AG04449 (cell line): ENCODE measurements at regions not wholly inside any gene's neighbourhood (a gene's known extent, or its start where the extent isn't known, plus 50 kb on each side); places are given as distances from the start of the nearest gene placed in this dataset.

Experiments used
- CTCF ChIA-PET: fragments of 350-600 bp; formaldehyde crosslinking; extraction: SDS; loops from one replicate; lab custom pipeline; 2021; ENCODE audit warnings: antibody characterized with exemption; lab: Yijun Ruan, JAX
- POLR2A ChIA-PET: fragments of 400-600, 350-600 bp; formaldehyde crosslinking; extraction: SDS; loops from one replicate; lab custom pipeline; 2020; ENCODE audit warnings: antibody characterized with exemption, inconsistent platforms; lab: Yijun Ruan, JAX
- DNase-seq: peaks from one replicate; pipeline ENCODE4 v3.0.0-alpha.2; 2010; ENCODE audit warnings: low read depth, low spot score
- H3K4me3 ChIP-seq: 2 replicates; pipeline ENCODE4 v1.5.1; 2011; ENCODE audit warnings: low read depth, mild to moderate bottlenecking, control low read depth, low read length
- TF ChIP-seq, protein P1 (sequence below): IDR thresholded peaks from one replicate; pipeline ENCODE4 v1.5.1; 2011; ENCODE audit warnings: mild to moderate bottlenecking, moderate library complexity, low read length, control low read depth, inconsistent platforms; ENCODE audit not compliant: insufficient read depth; ENCODE audit errors: missing control alignments

DNA sequence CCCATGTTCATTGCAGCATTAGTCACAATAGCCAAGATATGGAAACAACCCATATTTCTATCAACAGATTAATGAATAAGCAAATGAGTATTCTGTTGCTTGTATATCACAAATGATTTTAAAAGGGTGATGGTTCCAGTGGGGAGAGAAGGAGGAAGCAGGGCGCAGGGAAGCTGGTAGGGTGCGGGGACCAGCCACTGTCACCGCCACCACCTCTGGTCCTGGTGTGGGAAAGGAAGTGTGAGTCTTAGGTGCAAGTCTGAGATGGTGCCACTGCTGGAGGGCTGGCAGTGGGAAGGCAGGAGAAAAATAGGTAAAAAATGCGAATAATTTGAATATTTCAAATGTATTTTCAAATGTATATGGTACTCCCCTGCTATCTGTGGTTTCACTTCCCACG lies 286.8 kb upstream of the DDX53 start:
- CTCF ChIA-PET = no interaction called here
- POLR2A ChIA-PET = no interaction called here
- no peak overlapping the region for H3K4me3 ChIP-seq
- TF ChIP-seq, protein P1, sequence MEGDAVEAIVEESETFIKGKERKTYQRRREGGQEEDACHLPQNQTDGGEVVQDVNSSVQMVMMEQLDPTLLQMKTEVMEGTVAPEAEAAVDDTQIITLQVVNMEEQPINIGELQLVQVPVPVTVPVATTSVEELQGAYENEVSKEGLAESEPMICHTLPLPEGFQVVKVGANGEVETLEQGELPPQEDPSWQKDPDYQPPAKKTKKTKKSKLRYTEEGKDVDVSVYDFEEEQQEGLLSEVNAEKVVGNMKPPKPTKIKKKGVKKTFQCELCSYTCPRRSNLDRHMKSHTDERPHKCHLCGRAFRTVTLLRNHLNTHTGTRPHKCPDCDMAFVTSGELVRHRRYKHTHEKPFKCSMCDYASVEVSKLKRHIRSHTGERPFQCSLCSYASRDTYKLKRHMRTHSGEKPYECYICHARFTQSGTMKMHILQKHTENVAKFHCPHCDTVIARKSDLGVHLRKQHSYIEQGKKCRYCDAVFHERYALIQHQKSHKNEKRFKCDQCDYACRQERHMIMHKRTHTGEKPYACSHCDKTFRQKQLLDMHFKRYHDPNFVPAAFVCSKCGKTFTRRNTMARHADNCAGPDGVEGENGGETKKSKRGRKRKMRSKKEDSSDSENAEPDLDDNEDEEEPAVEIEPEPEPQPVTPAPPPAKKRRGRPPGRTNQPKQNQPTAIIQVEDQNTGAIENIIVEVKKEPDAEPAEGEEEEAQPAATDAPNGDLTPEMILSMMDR = no peak
- DNase-seq = no peak

DNA sequence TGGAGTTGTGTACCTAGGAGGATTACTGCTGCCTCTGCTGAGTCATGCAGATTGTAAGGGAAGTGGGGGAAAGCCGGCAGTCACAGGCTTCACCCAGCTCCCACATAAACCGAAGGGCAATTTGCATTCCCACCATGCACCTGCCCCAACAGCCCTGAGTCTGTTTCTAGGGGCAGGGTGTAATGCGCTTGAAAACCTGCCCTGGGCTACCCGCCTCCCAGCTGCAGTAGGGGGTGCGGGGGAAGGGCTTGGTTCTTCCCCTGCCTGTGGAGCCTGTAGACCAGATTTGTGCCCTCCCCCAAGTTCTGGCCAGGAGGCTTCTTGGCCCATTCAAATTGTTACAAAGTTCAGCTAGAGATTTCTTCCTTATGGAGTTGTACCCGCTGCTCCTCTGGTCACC lies 269.2 kb upstream of the DDX53 start:
- no peak overlapping the region for H3K4me3 ChIP-seq
- ChIA-PET POLR2A (no interaction called here), CTCF (interaction anchor here (1.4 kb wide), 1 partner anchor 18 kb away, joined by 4 read pairs; no protein-coding TSS in a partner anchor)
- DNase-seq = no peak
- TF ChIP-seq, protein P1 = no peak

DNA sequence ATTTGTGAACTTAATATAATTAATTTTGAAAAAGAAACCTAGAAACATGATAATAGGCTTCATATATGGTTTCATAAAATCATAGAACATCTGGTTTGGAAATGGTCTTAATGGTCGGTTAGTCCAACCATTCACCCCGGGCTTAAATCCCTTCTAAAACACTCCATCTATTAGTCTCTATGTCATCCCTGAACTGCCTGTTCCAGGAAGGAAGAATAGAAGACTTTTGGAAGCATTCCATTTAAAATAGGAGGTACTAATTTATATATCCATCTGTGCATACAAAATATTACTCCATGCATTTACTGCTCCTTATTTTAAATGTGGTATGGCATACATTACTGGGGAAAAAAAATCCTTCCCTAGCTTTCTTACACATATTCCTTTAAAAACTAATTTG lies 262.2 kb upstream of the DDX53 start:
- DNase-seq = no peak
- no peak overlapping the region for H3K4me3 ChIP-seq
- TF ChIP-seq, protein P1 = no peak
- CTCF ChIA-PET = interaction anchor here (1.1 kb wide), 1 partner anchor 11 kb away, joined by 4 read pairs; no protein-coding TSS in a partner anchor
- POLR2A ChIA-PET = no interaction called here

GRCh38 chrX:22739276-22739675 lies 260.5 kb upstream of the DDX53 start:
- no peak overlapping the region for H3K4me3 ChIP-seq
- ChIA-PET POLR2A (no interaction called here), CTCF (interaction anchor here (1.5 kb wide), 1 partner anchor 9 kb away, joined by 10 read pairs; no protein-coding TSS in a partner anchor)
- TF ChIP-seq, protein P1 = no peak
- DNase-seq = no peak

DNA sequence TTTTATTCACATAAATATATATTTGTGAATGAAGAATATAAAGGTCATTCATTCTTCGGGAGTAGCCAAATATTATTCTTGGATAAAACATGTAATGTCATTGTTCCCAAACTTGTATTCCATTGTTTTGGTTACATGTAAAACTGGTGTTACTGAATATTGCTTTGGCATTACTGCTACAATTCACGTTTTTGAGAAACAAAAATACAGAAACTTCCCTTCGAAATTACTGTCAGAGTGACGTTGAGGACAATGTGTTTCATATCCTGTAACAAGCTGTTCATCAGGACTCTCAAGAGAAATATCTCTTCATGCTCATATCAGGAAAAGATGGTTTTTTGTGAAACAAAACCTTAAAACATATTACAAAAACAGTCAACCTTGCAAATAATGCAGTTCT lies 258.9 kb upstream of the DDX53 start:
- ChIA-PET POLR2A (no interaction called here), CTCF (no interaction called here)
- no peak for DNase-seq
- no peak overlapping the region for H3K4me3 ChIP-seq
- TF ChIP-seq, protein P1 = no peak

DNA sequence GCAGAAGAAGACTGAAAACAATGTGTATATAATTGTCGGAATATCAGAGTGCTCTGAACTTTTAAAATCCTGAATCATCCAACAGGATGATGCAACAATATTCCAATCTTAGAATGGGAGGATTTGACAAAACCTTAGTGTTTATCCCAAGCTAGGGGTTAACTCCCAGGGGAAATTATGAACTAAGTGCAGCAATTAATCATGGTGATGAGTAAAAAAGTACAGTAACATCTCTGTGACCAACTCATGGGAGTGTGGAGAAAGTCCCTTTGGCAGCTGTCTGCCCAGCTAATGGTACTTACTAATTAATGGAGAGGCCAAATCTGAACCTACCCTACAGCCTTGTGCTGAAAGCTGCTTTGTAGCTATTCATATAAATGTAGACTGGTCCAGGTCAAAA lies 257.6 kb upstream of the DDX53 start:
- DNase-seq = peak; percentile 24

More for the DNA sequence above, 257.6 kb upstream of the DDX53 start:
- ChIA-PET CTCF (no interaction called here), POLR2A (no interaction called here)
- no peak overlapping the region for H3K4me3 ChIP-seq
- TF ChIP-seq, protein P1 = no peak
